Activated CD4-positive, CD25-positive, alpha-beta regulatory T cell treated with anti-CD3 and anti-CD28 coated beads, Interleukin-2, amount 50 U/mL, for 72 hours (primary cell): ENCODE measurements at regions not wholly inside any gene's neighbourhood (a gene's known extent, or its start where the extent isn't known, plus 50 kb on each side); places are given as distances from the start of the nearest gene placed in this dataset.
"Not testable (repeated sequence)": the region's sequence is repeated elsewhere in the genome, so short reads cannot be mapped to it uniquely, and the experiment has no call there.

Source experiments
- DNase-seq: peaks from one replicate; pipeline ENCODE4 v3.0.0; 2021

GRCh38 chr16:50497592-50497991 lies 50.6 kb upstream of the NKD1 start:
- no peak for DNase-seq

DNA sequence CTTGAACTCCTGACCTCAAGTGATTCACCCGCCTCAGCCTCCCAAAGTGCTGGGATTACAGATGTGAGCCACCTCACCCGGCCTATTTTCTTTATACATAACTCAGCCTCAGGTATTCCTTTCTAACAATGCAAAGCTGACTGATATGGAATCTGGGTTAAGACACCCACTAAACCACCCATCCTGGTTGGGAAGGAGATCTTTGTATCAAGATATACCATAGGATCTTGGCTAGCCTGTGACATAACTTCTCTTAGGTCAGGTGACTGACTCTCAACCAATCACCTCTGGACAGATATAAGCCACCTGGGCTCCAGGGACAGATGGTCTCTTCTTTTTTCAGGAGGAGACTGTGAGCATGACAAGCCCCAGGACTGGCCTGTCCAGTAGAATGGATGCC lies 51.2 kb upstream of the NKD1 start:
- no peak for DNase-seq

GRCh38 chr16:50495673-50496072 lies 52.5 kb upstream of the NKD1 start:
- no peak for DNase-seq

- DNase-seq, result no peak
Observed at GRCh38 chr16:50494501-50495491, 53.4 kb upstream of the NKD1 start.

- DNase-seq, result no peak
Observed at GRCh38 chr16:50491516-50491915, 56.7 kb upstream of the NKD1 start.

- DNase-seq, result no peak
Observed at GRCh38 chr16:50490828-50491227, 57.4 kb upstream of the NKD1 start.

DNA sequence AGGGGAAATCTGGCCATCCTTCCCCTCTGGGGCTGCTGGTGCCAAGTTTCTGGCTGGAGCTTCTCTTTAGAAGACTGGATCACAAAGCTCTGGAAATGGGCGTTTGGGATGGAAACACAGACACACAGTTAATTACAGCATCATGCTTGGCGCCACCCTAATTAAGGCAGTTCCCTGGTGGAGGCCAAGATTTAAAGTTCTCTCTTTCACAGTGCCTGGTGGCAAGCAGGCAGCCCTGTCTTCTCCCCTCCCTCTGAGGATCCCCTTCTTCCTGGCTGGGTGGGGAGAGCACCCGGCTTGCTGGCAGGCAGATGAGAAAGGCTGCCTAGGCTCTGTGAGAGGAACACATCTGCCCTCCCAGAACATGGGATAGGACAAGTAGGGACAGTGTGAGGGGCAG lies 59.0 kb upstream of the NKD1 start:
- DNase-seq, result no peak

GRCh38 chr16:50487528-50487927 lies 60.7 kb upstream of the NKD1 start:
- DNase-seq, result no peak

- not testable (repeated sequence) for DNase-seq
Observed at GRCh38 chr16:50486162-50486561, 62.0 kb upstream of the NKD1 start.

DNA sequence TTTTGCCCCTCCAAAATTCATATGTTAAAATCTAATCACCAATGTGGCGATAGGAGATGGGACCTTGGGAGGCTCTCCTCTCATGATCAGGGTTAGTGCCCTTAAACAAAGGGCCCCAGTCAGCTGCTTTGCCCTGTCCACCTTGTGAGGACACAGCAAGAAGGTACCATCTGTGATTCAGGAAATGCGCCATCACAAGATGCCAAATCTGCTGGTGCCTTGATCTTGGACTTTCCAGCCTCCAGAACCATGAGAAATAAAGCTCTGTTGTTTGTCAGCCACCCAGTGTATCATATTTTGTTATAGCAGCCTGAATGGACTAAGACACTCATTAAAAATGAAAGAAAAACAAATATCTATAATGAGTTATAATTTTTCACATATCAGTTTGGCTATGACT lies 63.0 kb upstream of the NKD1 start:
- DNase-seq, result no peak

- DNase-seq, result no peak
Observed at GRCh38 chr16:50482271-50482670, 65.9 kb upstream of the NKD1 start.

DNA sequence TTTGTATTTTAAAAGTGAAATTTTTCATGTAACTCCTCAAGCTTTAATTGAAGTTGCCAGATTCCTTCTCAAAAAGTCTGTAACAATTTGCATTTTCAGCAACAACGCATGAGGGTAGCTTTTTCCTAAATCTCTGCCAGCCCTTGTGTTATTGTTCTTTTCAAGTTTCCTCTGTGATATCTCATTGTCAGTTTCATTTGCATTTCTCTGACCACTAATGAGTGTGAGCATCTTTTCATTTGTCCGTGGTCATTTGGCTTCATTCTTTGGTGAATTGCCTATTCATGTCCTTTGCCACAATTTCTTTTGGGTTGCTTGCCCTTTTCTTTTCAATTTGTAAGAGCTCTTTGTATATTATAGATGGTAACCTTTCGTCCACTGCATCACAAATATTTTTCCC lies 68.0 kb upstream of the NKD1 start:
- DNase-seq, result no peak

DNA sequence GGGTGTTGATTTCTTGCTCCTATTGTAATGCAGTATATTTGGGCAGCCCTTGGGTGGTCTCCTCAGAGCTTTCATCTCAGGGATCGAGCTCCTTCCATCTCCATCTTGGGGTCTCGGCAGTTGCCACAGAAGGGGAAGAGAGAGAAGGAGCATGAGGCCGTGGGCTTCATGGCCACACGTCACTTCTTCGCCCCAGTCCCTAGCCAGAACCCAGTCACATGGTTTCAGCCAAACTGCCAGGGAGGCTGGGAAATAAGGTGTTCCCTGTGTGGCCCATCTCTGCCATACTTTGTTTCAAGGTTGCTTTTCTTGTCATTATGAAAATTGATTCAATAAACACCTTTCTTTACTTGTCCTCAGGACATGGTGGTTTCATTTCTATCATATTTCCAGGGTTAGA lies 68.4 kb upstream of the NKD1 start:
- peak; percentile 0 for DNase-seq

DNA sequence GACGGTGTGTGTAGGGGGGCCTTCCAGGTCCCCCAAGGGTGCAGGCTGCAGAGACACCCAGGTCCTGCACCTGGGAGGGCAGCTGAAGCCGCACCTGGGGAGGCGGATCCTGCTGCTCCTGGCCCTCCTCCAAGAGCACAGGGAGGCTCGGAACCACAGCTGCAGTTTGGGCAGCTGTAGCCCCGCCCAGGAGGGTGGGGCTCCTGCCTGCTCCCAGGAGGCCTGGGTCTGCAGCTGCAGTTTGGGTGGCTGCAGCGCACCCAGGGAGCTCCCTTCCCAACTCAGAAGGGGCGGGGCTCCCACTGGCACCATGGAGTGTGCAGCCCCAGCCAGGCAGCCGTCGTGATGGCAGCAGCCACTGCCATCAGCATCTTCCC lies 69.4 kb upstream of the NKD1 start:
- DNase-seq, result no peak

DNA sequence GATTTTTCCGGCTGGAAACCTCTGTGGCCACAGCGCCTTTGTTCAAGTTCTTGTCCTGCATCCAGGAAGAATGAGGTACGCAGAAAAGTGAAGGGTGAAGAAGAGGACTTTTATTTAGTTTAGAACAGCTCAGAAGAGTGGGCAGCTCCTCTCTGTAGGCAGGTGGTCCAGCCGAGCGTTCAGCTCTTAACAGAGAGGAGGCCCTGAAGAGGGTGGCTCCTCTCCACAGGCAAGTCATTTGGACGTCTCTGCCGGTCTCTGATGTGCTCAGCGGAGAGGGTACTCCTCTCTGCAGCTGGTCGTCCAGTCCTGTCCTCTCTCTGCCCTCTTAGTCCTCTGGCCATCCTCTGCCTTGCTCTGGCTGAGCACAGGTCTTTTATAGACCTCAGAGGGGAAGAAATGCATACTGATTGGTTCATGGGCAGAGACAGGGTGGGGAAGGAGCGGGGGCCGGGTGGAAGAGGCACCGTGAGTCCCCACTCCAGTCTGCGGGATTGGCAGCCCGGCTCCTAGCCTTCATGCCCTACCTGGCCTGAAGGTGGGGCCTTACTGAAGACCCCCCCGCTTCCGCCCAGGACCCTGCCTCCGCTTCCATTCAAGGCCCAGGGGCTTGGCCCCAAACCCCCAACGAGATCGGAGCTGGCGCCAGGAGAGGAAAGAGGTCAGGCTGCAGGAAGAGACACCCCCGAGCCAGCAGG lies 70.0 kb upstream of the NKD1 start:
- peak; percentile 21 for DNase-seq

GRCh38 chr16:50476486-50477255 lies 71.5 kb upstream of the NKD1 start:
- DNase-seq, result peak; percentile 13

- DNase-seq, result no peak
Observed at GRCh38 chr16:50475170-50475569, 73.0 kb upstream of the NKD1 start.

- no peak for DNase-seq
Observed at GRCh38 chr16:50474138-50474537, 74.1 kb upstream of the NKD1 start.

GRCh38 chr16:50473356-50473945 lies 74.7 kb upstream of the NKD1 start:
- DNase-seq, result no peak

DNA sequence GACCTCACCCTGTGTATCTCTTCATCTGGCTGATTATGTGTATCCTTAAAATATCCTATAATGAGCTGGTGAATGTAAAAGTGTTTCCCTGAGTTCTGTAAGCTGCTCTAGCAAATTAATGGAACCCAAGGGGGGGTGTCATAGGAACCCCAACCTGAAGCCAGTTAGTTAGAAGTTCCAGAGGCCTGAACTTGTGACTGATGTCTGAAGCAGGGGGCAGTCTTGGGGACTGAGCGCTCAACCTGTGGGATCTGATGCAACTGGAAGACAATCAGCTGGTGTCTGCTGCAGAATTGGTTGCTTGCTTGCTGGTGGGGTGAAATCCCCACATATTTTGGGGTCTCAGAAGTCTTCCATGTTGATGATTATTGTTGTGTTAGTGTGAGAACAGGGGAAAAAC lies 75.7 kb upstream of the NKD1 start:
- no peak for DNase-seq

- DNase-seq, result no peak
Observed at GRCh38 chr16:50470687-50471086, 77.5 kb upstream of the NKD1 start.

GRCh38 chr16:50469744-50470321 lies 78.4 kb upstream of the NKD1 start:
- DNase-seq, result no peak
